Hepatocyte (in vitro differentiated cells): ENCODE measurements at regions not wholly inside any gene's neighbourhood (a gene's known extent, or its start where the extent isn't known, plus 50 kb on each side); places are given as distances from the start of the nearest gene placed in this dataset.

Experiments
- DNase-seq: peaks from one replicate; pipeline ENCODE4 v3.0.0-alpha.2; 2016; ENCODE audit warnings: low spot score
- H2AFZ ChIP-seq: fragments of 200-600 bp; sonication (generic); 2 replicates; pipeline ENCODE4 v1.6.0; 2016; ENCODE audit warnings: antibody characterized with exemption, mild to moderate bottlenecking
- H3K27ac ChIP-seq: fragments of 200-600 bp; sonication (generic); 2 replicates; pipeline ENCODE4 v1.5.1; 2016; ENCODE audit warnings: mild to moderate bottlenecking
- H3K27me3 ChIP-seq: fragments of 200-600 bp; sonication (generic); 2 replicates; pipeline ENCODE4 v1.6.1; 2016
- H3K36me3 ChIP-seq: fragments of 200-600 bp; sonication (generic); replicated peaks from 2 replicates; pipeline ENCODE4 v1.5.1; 2016; ENCODE audit warnings: low read depth; ENCODE audit not compliant: insufficient read depth
- H3K4me1 ChIP-seq: fragments of 200-600 bp; sonication (generic); 2 replicates; pipeline ENCODE4 v1.5.1; 2016; ENCODE audit warnings: mild to moderate bottlenecking, moderate library complexity; ENCODE audit not compliant: insufficient read depth
- H3K4me2 ChIP-seq: fragments of 200-600 bp; sonication (generic); 2 replicates; pipeline ENCODE4 v1.6.0; 2016
- H3K4me3 ChIP-seq: fragments of 200-600 bp; sonication (generic); 2 replicates; pipeline ENCODE4 v1.5.1; 2016; ENCODE audit warnings: mild to moderate bottlenecking
- H3K79me2 ChIP-seq: fragments of 200-600 bp; sonication (generic); 2 replicates; pipeline ENCODE4 v1.6.0; 2017; ENCODE audit warnings: mild to moderate bottlenecking
- H3K9me2 ChIP-seq: fragments of 200-600 bp; sonication (generic); replicated peaks from 2 replicates; pipeline ENCODE4 v1.6.0; 2017; ENCODE audit warnings: mild to moderate bottlenecking; ENCODE audit not compliant: insufficient read depth
- H3K9me3 ChIP-seq: fragments of 200-600 bp; sonication (generic); 2 replicates; pipeline ENCODE4 v1.5.1; 2016; ENCODE audit warnings: low read depth, mild to moderate bottlenecking
- H4K20me1 ChIP-seq: fragments of 200-600 bp; sonication (generic); 2 replicates; pipeline ENCODE4 v1.6.0; 2016; ENCODE audit warnings: mild to moderate bottlenecking; ENCODE audit not compliant: insufficient read depth, poor library complexity, severe bottlenecking
- CTCF ChIP-seq: fragments of 200-600 bp; sonication (generic); IDR thresholded peaks from 2 replicates; pipeline ENCODE4 v1.5.1; 2016; ENCODE audit warnings: antibody characterized with exemption, mild to moderate bottlenecking; ENCODE audit not compliant: poor library complexity
- EZH2 ChIP-seq: fragments of 200-600 bp; sonication (generic); IDR thresholded peaks from 2 replicates; pipeline ENCODE4 v1.6.1; 2016; ENCODE audit warnings: antibody characterized with exemption, mild to moderate bottlenecking, borderline replicate concordance
- EZH2phosphoT487 ChIP-seq: fragments of 200-600 bp; sonication (generic); IDR thresholded peaks from one replicate; pipeline ENCODE4 v1.6.1; 2018; ENCODE audit warnings: antibody characterized with exemption, mild to moderate bottlenecking, low read depth, moderate library complexity; ENCODE audit not compliant: unreplicated experiment, severe bottlenecking
- WGBS: methylation state at CpG from one replicate; pipeline ENCODE4 v1.1.6; 2016; ENCODE audit warnings: low lambda C conversion rate; ENCODE audit errors: missing lambda C conversion rate; 5-methylcytosine and 5-hydroxymethylcytosine counted together

GRCh38 chr4:144202081-144202480 is 61.6 kb upstream of the GYPA start:
- no peaks in the 10 kb centered on the region for H3K27me3 ChIP-seq
- H3K9me2 ChIP-seq: no peaks in the 10 kb centered on the region
- H3K4me1 ChIP-seq: no peaks in the 10 kb centered on the region
- H3K9me3 ChIP-seq: no peaks in the 10 kb centered on the region
- H3K4me3 ChIP-seq: no peak overlapping the region
- H3K4me2 ChIP-seq: no peak overlapping the region
- no peaks in the 10 kb centered on the region for H3K36me3 ChIP-seq
- no peak overlapping the region for H3K27ac ChIP-seq
- 71% methylated on average over 1 of the region's 1 CpG for WGBS
- no peak for TF ChIP-seq EZH2
- no peak for TF ChIP-seq CTCF
- no peak for TF ChIP-seq EZH2phosphoT487
- no peak for DNase-seq
- H2AFZ ChIP-seq: no peak overlapping the region
- no peaks in the 10 kb centered on the region for H4K20me1 ChIP-seq
- H3K79me2 ChIP-seq: no peaks in the 10 kb centered on the region

- no peaks in the 10 kb centered on the region for H3K36me3 ChIP-seq
- no peaks in the 10 kb centered on the region for H3K9me2 ChIP-seq
- WGBS: 88% methylated on average over 2 of the region's 2 CpGs
- no peak overlapping the region for H3K4me3 ChIP-seq
- H2AFZ ChIP-seq: no peak overlapping the region
- H3K27ac ChIP-seq: no peak overlapping the region
- no peaks in the 10 kb centered on the region for H3K79me2 ChIP-seq
- no peaks in the 10 kb centered on the region for H3K9me3 ChIP-seq
- DNase-seq: no peak
- TF ChIP-seq EZH2 (no peak), EZH2phosphoT487 (no peak), CTCF (no peak)
- H3K27me3 ChIP-seq: no peaks in the 10 kb centered on the region
- H3K4me2 ChIP-seq: no peak overlapping the region
- H3K4me1 ChIP-seq: no peaks in the 10 kb centered on the region
- H4K20me1 ChIP-seq: no peaks in the 10 kb centered on the region
Observed at GRCh38 chr4:144203155-144203554, 62.6 kb upstream of the GYPA start.

GRCh38 chr4:144204431-144204830 is 63.9 kb upstream of the GYPA start:
- Histone ChIP-seq H3K79me2 (no peaks in the 10 kb centered on the region), H3K4me3 (no peak overlapping the region), H4K20me1 (no peaks in the 10 kb centered on the region), H3K4me1 (no peaks in the 10 kb centered on the region), H2AFZ (no peak overlapping the region), H3K27me3 (no peaks in the 10 kb centered on the region), H3K9me2 (no peaks in the 10 kb centered on the region), H3K27ac (peak overlapping the region; percentile 11), H3K4me2 (no peak overlapping the region), H3K36me3 (no peaks in the 10 kb centered on the region), H3K9me3 (no peaks in the 10 kb centered on the region)
- no peak for DNase-seq
- TF ChIP-seq CTCF: no peak
- TF ChIP-seq EZH2phosphoT487: no peak
- no peak for TF ChIP-seq EZH2

GRCh38 chr4:144206711-144207110 is 66.2 kb upstream of the GYPA start:
- no peak overlapping the region for H3K27ac ChIP-seq
- H3K9me3 ChIP-seq: no peaks in the 10 kb centered on the region
- H3K9me2 ChIP-seq: no peaks in the 10 kb centered on the region
- no peaks in the 10 kb centered on the region for H3K36me3 ChIP-seq
- DNase-seq: no peak
- no peak overlapping the region for H3K4me2 ChIP-seq
- WGBS: 65% methylated on average over 1 of the region's 1 CpG
- H4K20me1 ChIP-seq: no peaks in the 10 kb centered on the region
- TF ChIP-seq CTCF: no peak
- no peak for TF ChIP-seq EZH2phosphoT487
- no peaks in the 10 kb centered on the region for H3K27me3 ChIP-seq
- H3K4me3 ChIP-seq: no peak overlapping the region
- H3K79me2 ChIP-seq: no peaks in the 10 kb centered on the region
- no peak overlapping the region for H2AFZ ChIP-seq
- no peaks in the 10 kb centered on the region for H3K4me1 ChIP-seq
